ENCODE measurements at regions not wholly inside any gene's neighbourhood (a gene's known extent, or its start where the extent isn't known, plus 50 kb on each side); places are given as distances from the start of the nearest gene placed in this dataset.

GRCh38 chr13:106061781-106062180 lies 473.7 kb downstream of the EFNB2 start:
- TF ChIP-seq EZH2 (IDR thresholded peaks at IDR 0.05; ENCODE audit: low read length, missing control alignments) (no peak), CTCF (conservative IDR thresholded peaks at IDR 0.05 in 1 of 2, IDR thresholded peaks at IDR 0.05 in 1 of 2; ENCODE audit: low read depth in 1 of 2, low read length in 2 of 2) (no peak)
